Renal cortical epithelial cell (primary cell): ENCODE measurements at regions not wholly inside any gene's neighbourhood (a gene's known extent, or its start where the extent isn't known, plus 50 kb on each side); places are given as distances from the start of the nearest gene placed in this dataset.

Experiments
- DNase-seq: peaks from one replicate; pipeline ENCODE4 v3.0.0-alpha.2; 2011; ENCODE audit warnings: low read depth

DNA sequence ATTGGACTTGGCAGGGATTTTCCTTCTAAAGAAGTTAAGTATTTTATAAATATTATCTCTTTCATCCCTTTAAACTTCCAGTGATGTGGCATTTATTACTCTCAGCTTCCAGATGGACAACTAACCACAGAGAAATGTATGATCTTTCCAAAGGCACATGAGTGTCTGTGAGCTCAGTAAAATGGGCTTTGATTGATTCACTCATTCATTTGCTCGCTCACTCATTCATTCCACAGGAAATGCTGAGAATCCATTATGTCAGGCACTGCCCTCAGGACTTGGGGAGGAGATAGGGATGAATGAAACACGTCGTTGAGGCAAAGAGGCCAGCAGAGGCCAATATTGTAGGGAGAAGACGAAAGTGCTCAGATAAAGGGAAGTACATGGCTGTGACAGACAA lies 359.3 kb downstream of the EFNB2 start:
- DNase-seq, result no peak

GRCh38 chr13:106173891-106174610 lies 361.4 kb downstream of the EFNB2 start:
- DNase-seq, result no peak

DNA sequence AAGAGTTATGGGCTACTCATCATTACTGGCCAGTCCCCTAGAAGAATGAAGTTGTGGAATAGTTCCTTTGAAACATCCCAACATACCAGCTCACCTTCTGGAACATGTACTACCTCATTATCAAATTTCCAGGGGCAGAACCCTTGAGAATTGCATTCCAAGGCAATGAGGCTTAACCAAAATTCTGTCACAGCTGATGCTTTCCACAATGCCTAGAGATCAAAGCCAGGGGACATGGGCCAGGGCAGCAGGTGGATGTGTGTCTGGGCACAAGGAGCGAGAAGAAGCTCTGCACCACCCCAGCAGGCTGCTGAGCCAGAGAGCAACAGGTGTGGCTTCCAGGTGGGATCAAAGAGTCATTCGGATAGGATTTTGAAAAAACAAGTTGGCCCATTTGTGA lies 362.1 kb downstream of the EFNB2 start:
- DNase-seq, result peak; percentile 90

DNA sequence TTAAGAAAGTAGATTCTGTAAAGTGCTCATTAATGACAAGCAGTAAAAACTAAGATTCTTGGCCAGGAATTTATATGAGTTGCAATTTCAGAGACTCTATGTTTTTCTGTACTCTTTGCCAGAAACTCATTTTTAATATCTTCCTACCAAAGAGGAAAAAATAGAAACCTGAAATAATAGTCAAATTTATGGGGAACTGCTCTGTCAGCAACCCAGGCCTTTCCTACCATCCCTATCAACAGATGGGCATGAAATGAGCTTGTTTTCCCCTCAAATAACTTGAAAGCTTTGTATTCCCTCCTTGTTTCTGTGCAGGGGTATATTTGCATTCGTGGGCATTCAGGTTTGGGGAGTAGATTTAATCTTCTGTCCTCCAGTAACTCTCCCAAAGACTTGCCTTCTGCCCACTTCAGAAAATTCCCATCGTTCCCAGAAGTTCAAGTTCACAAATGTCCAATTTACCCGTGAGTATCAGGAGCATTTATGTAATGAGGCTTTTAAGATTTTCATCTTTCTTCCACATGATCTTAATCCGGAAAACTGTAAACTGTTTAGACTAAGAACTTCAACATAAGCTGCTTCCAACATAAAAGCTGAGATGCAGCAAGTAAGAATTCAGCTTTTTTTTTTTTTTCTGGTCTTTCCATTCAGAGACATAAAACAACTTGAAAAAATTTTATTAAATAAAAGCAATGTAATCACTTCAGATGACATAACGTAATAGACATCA lies 363.1 kb downstream of the EFNB2 start:
- DNase-seq, result no peak

GRCh38 chr13:106163426-106163825 lies 372.0 kb downstream of the EFNB2 start:
- DNase-seq, result no peak

DNA sequence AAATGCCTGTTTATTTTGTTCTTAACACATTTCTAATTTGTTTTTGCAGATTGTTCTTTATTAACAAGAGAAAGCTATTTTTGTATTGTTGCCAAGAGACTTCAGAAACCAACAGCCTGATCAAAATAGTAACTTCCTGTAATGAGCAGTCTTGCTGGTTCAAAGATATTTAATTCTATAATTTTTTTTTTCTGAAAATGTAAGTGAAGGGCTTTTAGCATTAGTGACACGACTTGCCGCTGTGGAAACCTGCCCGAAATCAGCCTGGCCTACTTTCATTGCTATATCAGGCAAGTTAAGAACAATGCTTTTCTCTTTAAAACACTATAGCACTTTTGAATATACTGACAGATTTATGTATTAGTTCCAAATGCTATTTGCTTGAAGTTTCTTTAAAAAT lies 374.3 kb downstream of the EFNB2 start:
- DNase-seq, result peak; percentile 44

DNA sequence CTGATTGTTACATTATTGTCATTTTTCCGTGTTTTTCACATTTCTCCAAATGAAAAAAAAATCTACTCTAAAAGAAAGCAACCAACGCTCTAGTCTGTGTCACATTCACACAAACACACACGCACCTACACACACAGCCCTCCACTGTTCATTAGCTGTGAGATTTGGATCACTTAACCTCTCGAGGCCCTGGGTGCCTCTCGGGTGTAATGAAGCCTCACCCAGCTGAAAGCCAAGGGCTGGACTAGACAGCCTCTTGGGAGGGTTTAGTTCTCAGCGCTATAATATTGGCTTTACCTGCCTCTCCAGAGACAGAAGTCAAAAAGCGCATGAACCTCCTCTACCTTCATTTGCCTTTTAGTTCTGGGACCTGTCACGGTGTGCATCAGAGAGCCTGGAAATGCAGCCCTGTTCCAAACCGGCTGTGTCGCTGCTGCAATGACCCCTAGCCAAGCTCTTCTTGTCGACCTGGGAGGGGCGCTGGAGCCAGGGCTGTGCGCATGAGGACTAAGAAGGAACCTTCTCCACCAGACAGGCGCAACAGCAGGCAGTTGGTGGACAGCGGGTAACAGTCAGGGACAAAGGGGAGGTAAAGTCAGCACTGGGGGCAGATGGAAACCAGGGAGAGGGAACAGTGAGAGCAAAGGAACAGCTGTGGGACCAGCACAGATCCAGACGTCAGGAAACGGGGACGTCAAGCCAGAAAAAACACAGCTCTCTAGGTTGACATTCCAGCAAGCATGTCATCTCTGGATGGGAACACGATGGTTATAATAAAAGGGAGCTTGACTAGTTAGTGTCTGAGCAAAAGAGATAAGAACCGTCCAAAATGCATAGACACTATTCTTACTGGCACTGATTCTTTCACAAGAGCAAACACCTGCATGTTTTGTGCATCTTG lies 375.9 kb downstream of the EFNB2 start:
- no peak for DNase-seq

GRCh38 chr13:106156468-106156867 lies 379.0 kb downstream of the EFNB2 start:
- peak; percentile 100 for DNase-seq

- DNase-seq, result peak; percentile 70
Observed at GRCh38 chr13:106155411-106155810, 380.1 kb downstream of the EFNB2 start.

GRCh38 chr13:106153876-106154275 lies 381.6 kb downstream of the EFNB2 start:
- no peak for DNase-seq

DNA sequence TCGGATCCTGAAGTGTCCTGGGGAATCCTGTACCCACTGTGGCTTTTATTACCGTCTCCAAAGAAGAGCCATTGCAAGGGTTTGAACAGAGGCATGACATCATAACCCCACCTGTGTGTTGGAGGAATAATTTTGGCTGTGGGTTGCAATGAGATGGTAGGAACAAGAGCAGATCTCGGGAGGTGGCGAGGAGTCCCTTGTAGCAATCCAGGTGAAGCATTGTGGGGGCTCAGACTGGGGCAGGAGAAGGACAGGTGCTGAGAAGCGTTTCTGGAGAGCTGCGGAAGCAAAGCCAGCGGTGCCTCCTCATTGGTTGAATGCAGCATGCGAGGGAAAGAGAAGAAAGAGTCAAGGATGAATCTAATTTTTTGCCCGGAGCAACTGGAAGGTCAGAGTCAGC lies 382.4 kb downstream of the EFNB2 start:
- DNase-seq, result no peak

DNA sequence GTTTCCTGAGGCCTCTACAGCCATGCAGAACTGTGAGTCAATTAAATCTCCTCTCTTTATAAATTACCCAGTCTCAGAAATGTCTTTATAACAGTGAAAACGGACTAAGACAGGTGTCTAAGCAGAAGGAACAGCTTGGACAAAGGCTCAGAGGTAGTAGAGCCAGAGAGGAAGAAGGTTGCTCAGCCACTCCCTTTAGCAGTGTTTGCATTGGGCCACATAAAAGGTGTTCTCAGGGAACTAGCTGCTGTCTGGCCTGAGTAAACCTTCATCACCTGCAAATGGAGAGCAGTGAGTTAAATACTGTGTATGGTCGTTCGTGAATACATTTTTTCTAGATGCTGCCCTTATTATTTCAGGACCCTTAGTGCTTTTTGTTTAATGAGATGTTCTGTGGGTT lies 383.4 kb downstream of the EFNB2 start:
- DNase-seq, result no peak

GRCh38 chr13:106151056-106151699 lies 384.3 kb downstream of the EFNB2 start:
- DNase-seq, result peak; percentile 98

DNA sequence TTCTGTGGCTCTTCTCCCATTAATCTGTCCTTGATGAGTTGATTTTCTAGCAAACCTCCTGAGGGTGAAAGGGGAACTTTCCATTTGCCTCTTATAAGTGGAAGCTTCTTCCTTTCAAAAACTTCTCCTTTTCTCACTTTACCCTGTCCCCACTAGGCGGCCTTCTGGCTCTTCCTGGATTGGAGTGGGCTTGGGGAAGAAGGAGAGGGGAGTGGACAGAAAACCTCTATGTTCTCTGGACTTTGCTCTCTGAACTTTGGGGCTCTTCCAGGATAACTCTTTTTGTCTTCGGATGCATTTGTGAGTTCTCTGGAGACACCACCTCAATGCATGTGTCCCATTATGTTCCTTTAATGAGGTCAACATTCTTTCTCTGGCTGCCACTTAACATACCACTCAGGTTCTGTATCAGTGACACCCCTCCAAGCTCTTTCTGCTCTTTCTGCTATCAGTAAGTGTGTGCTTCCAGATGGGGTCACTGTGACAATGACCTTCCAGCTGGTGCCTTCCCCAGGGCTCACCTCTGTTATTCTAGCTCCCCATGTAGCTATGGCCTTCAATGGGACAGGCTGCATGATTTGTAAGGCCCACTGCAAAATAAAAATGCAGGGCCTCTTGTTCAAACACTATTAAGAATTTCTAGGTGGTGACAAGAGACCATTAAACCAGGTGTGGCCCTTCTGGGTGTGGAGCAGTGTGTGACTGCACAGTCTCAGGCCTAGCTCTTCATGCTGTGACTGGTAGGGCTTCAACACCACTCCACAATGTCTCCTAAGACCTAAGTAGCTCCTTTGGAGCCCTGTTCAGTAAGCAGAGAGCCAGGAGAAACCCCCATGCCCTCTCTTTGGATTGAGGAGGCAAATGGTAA lies 389.2 kb downstream of the EFNB2 start:
- DNase-seq, result no peak

DNA sequence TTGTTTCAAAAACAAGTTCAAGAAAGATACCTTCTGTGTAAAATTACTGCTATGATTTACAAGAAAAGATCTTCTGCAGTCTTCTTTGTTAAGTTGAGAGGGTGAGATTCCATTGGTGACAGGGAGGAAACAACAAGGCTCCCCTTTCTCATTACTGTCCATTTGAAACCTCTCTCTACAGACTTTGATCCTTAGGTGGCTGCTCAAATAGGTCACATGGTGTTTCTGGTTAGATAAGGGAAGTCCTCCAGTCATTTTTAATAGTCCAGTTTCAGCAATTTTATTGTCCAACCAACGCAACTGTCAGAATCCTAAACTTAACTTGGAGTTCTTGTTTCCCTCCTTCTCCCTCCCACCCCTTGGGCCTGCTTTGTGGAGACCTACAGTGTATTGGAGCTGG lies 390.4 kb downstream of the EFNB2 start:
- no peak for DNase-seq

DNA sequence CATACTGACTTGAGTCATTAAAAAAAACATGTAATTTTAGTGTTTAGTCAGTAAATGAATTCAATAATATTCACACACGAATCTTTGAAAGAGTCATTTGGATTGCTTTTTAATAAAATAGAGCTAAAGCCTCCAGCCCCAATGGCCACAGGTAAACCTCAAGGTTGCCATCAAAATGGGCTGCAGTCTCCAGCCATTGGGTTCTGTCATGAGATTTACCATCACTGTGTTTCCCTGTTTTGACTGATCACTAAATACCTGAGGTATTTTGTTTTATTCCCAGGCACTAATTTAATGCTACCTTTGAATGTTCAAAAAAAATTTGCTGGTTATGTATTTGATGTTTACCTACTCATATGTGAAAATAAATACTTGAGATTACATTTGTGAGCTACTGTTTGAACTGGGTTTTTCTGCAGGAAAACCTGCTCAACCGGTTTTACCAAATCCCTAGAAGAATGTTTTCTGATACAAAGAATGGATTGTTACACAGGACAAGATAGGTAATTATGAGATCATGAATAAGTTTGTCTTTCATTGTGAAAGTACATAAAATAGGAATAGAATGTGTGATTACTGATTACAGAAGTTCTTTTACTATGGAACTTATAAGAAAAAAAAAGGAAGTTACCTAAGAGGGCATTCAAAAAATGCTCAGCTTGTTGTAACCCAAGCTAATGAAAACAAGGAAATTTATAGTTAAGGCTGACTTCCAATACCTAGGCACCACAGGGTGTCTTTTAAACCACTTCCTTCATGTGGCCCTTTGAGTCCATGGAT lies 391.3 kb downstream of the EFNB2 start:
- no peak for DNase-seq

GRCh38 chr13:106143392-106143791 lies 392.1 kb downstream of the EFNB2 start:
- DNase-seq, result no peak

DNA sequence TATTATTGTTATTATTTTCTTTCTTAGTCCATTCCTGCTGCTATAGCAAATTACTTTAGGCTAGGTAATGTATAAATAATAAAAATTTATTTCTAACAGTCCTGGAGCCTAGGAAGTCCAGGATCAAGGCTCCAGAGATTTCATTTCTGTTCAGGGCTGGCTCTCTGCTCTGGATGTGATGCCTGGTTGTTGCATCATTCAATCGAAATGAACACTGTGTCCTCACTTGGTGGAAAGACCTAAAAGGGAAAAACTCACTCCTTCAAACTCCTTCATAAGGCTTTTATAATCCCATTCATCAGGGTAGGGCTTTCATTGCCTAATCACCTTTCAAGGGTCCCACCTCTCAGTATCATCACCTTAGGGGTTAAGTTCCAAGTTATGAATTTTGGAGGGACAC lies 395.0 kb downstream of the EFNB2 start:
- no peak for DNase-seq

DNA sequence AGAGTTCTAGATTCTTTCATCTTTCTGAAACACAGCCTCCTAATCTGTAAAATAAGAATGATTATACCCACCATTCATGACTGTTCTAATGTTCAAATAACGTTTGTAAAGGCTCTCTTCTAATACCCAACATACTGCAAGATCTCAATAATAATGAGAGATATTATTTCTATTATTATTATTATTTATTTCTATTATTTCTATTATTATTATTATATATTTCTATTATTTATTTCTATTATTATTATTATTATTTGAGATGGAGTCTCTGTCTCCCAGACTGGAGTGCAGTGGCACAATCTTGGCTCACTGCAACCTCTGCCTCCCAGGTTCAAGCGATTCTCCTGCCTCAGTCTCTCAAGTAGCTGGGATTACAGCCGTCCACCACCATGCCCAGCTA lies 395.5 kb downstream of the EFNB2 start:
- no peak for DNase-seq

GRCh38 chr13:106139377-106139776 lies 396.1 kb downstream of the EFNB2 start:
- peak; percentile 44 for DNase-seq
